ENCODE measurements at regions not wholly inside any gene's neighbourhood (a gene's known extent, or its start where the extent isn't known, plus 50 kb on each side); places are given as distances from the start of the nearest gene placed in this dataset.

- no peak overlapping the region for H3K4me3 ChIP-seq (ENCODE audit: low read depth, low read length)
Measured at GRCh38 chr7:35463751-35464150, 209.9 kb upstream of the TBX20 start.

GRCh38 chr7:35463176-35463700 lies 209.3 kb upstream of the TBX20 start:
- no peak overlapping the region for H3K4me3 ChIP-seq (ENCODE audit: low read depth, low read length)

GRCh38 chr7:35454575-35455385 lies 200.9 kb upstream of the TBX20 start:
- H3K4me3 ChIP-seq (ENCODE audit: low read depth, low read length), result peak overlapping the region; percentile 25

GRCh38 chr7:35450456-35451214 lies 196.7 kb upstream of the TBX20 start:
- no peak overlapping the region for H3K4me3 ChIP-seq (ENCODE audit: low read depth, low read length)

GRCh38 chr7:35448486-35448885 lies 194.6 kb upstream of the TBX20 start:
- H3K4me3 ChIP-seq (ENCODE audit: low read depth, low read length), result no peak overlapping the region

- no peak overlapping the region for H3K4me3 ChIP-seq (ENCODE audit: low read depth, low read length)
Measured at GRCh38 chr7:35446091-35446490, 192.2 kb upstream of the TBX20 start.

- H3K4me3 ChIP-seq (ENCODE audit: low read depth, low read length), result no peak overlapping the region
Measured at GRCh38 chr7:35437619-35438275, 183.8 kb upstream of the TBX20 start.

GRCh38 chr7:35436452-35436851 lies 182.6 kb upstream of the TBX20 start:
- H3K4me3 ChIP-seq (ENCODE audit: low read depth, low read length), result no peak overlapping the region

GRCh38 chr7:35430547-35431153 lies 176.8 kb upstream of the TBX20 start:
- H3K4me3 ChIP-seq (ENCODE audit: low read depth, low read length), result no peak overlapping the region

GRCh38 chr7:35424869-35425495 lies 171.1 kb upstream of the TBX20 start:
- H3K4me3 ChIP-seq (ENCODE audit: low read depth, low read length), result no peak overlapping the region

GRCh38 chr7:35424440-35424839 lies 170.5 kb upstream of the TBX20 start:
- no peak overlapping the region for H3K4me3 ChIP-seq (ENCODE audit: low read depth, low read length)

- no peak overlapping the region for H3K4me3 ChIP-seq (ENCODE audit: low read depth, low read length)
Measured at GRCh38 chr7:35422715-35423114, 168.8 kb upstream of the TBX20 start.

GRCh38 chr7:35420656-35421055 lies 166.8 kb upstream of the TBX20 start:
- no peak overlapping the region for H3K4me3 ChIP-seq (ENCODE audit: low read depth, low read length)

- no peak overlapping the region for H3K4me3 ChIP-seq (ENCODE audit: low read depth, low read length)
Measured at GRCh38 chr7:35419391-35419755, 165.5 kb upstream of the TBX20 start.

- no peak overlapping the region for H3K4me3 ChIP-seq (ENCODE audit: low read depth, low read length)
Measured at GRCh38 chr7:35418716-35419390, 165.0 kb upstream of the TBX20 start.

GRCh38 chr7:35416568-35416967 lies 162.7 kb upstream of the TBX20 start:
- H3K4me3 ChIP-seq (ENCODE audit: low read depth, low read length), result no peak overlapping the region

- no peak overlapping the region for H3K4me3 ChIP-seq (ENCODE audit: low read depth, low read length)
Measured at GRCh38 chr7:35415411-35415822, 161.5 kb upstream of the TBX20 start.

- H3K4me3 ChIP-seq (ENCODE audit: low read depth, low read length), result no peak overlapping the region
Measured at GRCh38 chr7:35411331-35411730, 157.4 kb upstream of the TBX20 start.

GRCh38 chr7:35405461-35405860 lies 151.6 kb upstream of the TBX20 start:
- no peak overlapping the region for H3K4me3 ChIP-seq (ENCODE audit: low read depth, low read length)

GRCh38 chr7:35401217-35401879 lies 147.4 kb upstream of the TBX20 start:
- H3K4me3 ChIP-seq (ENCODE audit: low read depth, low read length), result no peak overlapping the region
